Adrenal gland (tissue), 5 donors: ENCODE measurements at regions not wholly inside any gene's neighbourhood (a gene's known extent, or its start where the extent isn't known, plus 50 kb on each side); places are given as distances from the start of the nearest gene placed in this dataset.

Experiments
- CTCF ChIP-seq, 6 experiments: fragments of 450-650 bp in 4 of 6; fragments of 200-600 bp in 2 of 6; sonication (generic) in 1 of 6; IDR thresholded peaks; 1 replicate in 5 of 6; 2 replicates in 1 of 6; pipeline versions ENCODE4 v1.5.1 to v1.8.0; 2016 to 2021; ENCODE audit warnings: antibody characterized with exemption in 6 of 6, mild to moderate bottlenecking in 2 of 6, moderate library complexity in 1 of 6
- POLR2A ChIP-seq, 2 donors: fragments of 450-650 bp; IDR thresholded peaks; one replicate each; pipeline ENCODE4 v1.6.1; 2017; ENCODE audit warnings: antibody characterized with exemption in 2 of 2, mild to moderate bottlenecking in 2 of 2, moderate library complexity in 1 of 2
- donor health status: DM: no; HTN: no; CAD: no.

GRCh38 chr3:147141516-147142288 lies 264.6 kb downstream of the ZIC4 start:
- TF ChIP-seq CTCF (IDR thresholded peaks at IDR 0.05), result no peak
- TF ChIP-seq POLR2A (IDR thresholded peaks at IDR 0.05), result no peak
